Neural progenitor cell (in vitro differentiated cells): ENCODE measurements at regions not wholly inside any gene's neighbourhood (a gene's known extent, or its start where the extent isn't known, plus 50 kb on each side); places are given as distances from the start of the nearest gene placed in this dataset.

ENCODE experiments used
- EZH2 ChIP-seq: fragments of 200-600 bp; sonication (generic); IDR thresholded peaks from 2 replicates; pipeline ENCODE4 v1.6.1; 2017; ENCODE audit warnings: antibody characterized with exemption, mild to moderate bottlenecking, moderate library complexity
- TF ChIP-seq, protein P1 (sequence below): fragments of 200-600 bp; sonication (generic); IDR thresholded peaks from 2 replicates; pipeline ENCODE4 v1.5.1; 2017; ENCODE audit warnings: antibody characterized with exemption, mild to moderate bottlenecking

DNA sequence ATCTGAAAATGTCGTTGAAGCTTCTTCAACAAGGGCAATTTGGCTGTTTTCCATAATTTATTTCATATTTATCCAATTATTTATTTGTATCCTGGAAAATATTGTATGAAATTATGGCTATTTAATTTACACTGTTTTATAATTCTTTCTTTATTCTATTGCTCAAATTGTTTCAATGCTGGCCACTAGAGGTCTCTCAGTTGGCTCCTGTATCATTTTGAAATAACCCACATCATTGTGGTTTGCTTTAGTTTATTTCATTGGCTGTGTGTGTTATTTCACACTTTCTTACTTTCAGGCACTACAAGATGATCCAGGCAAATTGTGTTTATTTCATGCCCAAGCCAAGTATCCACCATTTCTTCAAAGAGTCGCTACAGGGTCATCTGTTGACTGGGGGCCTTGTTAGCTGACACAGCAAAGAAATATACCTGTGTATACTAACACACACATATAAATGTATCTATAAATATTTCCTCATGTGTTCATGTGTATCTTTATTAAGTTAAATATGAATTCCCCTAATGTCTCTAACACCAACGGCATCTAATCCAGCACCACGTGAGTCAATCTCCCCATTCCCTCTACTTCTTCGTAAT, 86.2 kb downstream of the NPAP1 start:
- TF ChIP-seq, protein P1, sequence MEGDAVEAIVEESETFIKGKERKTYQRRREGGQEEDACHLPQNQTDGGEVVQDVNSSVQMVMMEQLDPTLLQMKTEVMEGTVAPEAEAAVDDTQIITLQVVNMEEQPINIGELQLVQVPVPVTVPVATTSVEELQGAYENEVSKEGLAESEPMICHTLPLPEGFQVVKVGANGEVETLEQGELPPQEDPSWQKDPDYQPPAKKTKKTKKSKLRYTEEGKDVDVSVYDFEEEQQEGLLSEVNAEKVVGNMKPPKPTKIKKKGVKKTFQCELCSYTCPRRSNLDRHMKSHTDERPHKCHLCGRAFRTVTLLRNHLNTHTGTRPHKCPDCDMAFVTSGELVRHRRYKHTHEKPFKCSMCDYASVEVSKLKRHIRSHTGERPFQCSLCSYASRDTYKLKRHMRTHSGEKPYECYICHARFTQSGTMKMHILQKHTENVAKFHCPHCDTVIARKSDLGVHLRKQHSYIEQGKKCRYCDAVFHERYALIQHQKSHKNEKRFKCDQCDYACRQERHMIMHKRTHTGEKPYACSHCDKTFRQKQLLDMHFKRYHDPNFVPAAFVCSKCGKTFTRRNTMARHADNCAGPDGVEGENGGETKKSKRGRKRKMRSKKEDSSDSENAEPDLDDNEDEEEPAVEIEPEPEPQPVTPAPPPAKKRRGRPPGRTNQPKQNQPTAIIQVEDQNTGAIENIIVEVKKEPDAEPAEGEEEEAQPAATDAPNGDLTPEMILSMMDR, result peak; percentile 51
- no peak for TF ChIP-seq EZH2
